NCI-H1436 treated with DMSO at 0.1 percent for 48 hours (cell line): ENCODE measurements at regions not wholly inside any gene's neighbourhood (a gene's known extent, or its start where the extent isn't known, plus 50 kb on each side); places are given as distances from the start of the nearest gene placed in this dataset.

Experiments used
- DNase-seq: peaks from one replicate; lab custom pipeline; 2025; lab: John Stamatoyannopoulos, UW

DNA sequence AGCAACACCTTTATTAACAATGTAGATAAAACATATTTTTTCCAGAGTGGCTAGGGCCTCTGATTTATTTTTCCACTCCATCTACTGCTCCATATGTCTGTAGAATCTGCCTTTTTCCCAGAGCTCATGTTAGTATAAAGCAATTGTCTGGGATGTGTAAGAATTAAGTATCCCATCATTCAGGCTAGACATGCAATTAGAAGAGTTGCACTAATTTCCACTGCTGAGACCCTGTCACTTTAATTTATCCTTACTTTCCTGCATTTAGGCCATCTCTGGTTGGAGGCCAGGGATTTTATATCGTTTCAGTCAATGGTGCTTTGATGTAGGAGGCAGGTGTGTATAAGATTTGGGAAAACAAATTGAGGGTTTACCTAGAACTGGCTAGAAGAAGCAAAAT, 286.1 kb upstream of the POU3F2 start:
- DNase-seq, result no peak

DNA sequence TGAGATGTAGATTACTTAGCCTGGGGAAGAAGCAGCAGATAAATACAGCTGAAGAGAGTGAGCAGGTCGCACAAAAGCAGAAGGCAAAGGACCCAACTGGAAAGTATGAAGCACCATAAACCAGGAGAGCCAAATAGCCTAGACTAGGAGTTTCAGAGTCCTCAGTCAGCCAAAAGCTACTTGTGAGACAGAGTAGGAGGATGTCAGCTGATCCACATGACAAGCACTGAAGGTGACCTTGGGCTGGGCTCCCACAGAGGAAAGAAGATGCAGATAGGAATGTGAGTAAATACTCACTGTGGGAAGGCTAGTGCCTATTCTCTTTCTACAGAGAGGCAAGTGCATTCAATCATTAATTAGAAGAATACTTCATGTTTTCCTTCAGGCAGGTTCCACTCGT, 274.0 kb upstream of the POU3F2 start:
- DNase-seq, result no peak

DNA sequence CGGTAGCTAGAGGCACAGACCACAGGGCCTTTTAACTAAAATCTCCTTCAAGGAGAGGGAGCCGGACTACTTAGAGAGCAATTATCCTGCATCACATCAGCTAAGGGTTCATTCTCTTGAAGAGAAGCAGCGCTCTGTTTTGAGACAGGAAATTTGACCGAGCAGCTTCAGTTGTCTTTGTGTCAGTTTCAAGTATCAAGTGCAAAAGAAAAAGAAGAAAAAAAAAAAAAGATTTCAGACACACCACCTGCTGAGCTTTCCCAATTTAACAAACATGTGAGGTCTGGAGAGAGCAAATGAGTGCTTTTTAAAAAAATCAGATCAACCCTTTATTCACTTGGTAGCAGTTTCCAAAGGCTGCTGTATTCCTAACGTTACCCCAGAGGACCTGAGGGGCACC, 273.5 kb upstream of the POU3F2 start:
- DNase-seq, result no peak

DNA sequence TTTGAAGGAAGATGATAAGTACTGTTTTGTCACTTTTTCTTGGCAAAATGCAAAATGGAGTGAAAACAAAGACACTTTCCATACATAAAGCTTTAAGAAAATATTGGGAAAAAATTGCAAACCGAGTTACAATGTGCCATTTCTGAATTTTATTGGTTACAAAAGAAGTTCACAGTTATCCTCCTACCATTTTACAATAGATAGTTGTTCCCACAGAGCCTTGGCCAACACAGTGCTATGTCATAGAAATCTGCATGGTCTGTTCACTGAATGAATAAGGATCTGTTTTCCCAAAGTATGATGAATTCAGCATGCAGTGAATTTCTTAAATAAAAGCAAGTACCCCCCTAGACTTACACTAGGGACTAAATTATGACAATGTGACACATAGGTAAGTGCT, 268.2 kb upstream of the POU3F2 start:
- no peak for DNase-seq

DNA sequence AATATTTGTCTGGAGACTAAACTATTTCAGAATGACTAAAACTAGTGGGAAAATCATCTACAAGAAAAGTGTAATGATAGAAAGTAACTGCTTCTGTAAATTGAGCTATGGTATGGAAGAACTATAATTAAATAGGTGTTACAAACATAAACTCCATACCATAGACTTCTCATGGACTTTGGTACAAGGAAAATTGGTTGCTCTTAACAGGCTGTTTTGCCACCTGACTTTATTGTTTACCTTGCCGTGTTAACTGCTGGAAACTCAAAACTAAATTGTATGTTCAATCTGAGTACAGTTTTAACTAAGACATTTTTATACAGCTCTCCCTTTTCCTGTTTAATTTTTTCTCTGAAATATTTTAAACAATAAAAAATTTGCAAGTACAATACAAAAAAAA, 261.8 kb upstream of the POU3F2 start:
- no peak for DNase-seq

DNA sequence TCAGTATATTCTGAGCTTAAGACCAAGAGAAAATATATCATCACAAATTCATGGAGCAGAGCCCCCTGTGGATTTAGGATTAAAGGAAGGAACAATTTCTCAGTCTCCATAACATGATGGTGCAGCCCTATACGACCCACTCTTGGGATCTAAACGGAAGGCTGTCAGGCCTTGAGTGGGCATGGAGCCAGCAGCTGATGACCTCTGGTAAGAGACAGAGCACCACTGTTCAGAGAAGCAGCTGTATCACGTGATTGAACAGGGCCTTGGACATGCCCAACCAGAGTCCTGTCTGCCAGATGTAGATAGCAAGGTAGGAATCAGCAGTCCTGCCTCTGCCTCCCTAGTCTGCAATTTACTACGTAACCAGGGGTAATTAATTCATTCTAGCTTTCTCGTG, 259.4 kb upstream of the POU3F2 start:
- DNase-seq, result no peak

DNA sequence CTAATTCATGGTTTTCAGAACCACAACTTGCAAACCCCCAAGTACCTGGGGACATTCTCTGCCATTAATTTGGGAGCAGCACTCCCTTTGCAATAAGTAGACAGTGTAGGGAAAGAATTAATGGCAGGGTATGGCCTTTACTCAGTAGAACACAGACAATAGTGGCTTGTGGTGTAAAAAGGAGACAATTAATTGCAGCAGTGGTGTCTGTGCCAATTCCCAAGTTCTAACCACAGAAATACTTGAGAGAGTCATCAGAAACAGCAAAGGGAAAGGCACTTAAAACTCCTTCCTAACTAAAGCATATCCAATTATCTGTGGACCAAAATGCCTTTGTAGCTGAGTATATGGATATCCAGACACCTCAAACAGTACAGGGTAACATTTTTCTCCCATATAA, 257.6 kb upstream of the POU3F2 start:
- no peak for DNase-seq

DNA sequence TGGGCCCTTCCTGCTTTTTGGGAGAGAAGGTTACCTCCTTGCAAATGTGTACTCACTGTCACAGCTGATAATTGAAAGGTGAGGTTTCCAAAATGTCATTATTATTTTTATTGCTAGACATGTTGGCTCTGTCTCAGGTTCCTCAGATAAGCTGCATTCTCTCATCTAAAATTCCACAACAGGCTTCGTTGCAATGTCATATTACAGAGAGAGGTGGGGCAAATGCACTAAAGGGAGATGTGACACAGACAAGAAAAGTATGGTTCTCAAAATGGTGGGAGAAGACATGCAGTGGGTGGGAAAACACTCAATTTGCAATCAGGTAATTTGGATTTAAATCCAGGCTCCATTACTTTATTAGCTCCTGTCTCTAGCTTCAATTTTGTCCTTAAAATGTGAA, 256.4 kb upstream of the POU3F2 start:
- DNase-seq, result no peak

DNA sequence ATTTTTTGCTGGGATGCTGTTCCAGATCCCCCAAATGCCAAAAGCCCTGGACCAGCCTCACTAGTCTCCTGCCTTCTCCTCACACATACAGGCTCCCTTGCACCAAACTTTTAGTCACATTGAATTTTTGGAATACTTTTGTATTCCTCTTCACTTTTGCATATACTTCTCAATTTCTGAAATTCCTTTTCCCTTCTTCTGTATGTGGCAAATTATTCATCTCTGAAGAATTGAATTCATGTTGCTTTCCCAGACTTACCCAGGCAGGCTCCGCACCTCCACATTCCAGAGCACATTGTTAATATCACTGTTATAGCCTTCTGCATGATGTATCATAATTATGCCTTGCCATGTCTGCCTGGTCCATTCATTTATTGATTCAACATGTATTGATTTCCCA, 255.3 kb upstream of the POU3F2 start:
- DNase-seq, result no peak

DNA sequence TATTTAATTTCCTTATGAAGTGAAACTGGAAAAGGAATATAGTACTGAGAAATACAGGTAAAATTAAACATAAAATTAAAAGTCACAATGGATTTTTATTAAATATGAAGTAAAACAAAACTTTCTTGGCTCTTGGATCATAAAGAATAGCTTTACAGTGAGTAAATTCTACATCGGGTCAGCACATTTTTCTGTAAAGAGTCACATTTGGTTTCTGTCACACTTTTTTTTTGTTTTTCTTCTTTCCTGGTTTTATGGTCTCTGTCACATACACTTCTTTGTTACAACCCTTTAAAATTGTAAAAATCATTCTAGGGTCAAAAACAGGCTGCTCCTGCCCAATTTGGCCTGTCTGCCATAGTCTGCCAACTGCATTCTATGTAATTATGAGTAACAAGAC, 254.4 kb upstream of the POU3F2 start:
- DNase-seq, result no peak

DNA sequence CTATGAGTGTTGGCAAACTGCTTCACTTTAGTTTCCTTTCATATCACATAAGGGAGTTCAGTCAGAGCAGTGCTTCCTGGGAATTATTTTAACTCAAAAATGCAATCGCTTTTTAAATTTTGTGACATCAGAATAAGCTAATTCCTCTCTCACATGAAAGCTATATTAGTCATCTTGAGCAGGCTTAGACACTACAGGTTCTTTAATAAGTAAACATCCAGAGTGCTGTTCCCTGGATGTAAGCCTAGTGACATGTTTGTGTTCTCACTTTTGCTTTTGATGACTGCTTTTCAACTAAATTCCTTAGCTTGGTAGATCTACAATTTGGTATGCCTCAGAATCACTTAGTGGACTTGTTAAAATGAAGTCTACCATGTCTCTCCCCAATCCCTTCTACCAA, 252.7 kb upstream of the POU3F2 start:
- DNase-seq, result no peak

DNA sequence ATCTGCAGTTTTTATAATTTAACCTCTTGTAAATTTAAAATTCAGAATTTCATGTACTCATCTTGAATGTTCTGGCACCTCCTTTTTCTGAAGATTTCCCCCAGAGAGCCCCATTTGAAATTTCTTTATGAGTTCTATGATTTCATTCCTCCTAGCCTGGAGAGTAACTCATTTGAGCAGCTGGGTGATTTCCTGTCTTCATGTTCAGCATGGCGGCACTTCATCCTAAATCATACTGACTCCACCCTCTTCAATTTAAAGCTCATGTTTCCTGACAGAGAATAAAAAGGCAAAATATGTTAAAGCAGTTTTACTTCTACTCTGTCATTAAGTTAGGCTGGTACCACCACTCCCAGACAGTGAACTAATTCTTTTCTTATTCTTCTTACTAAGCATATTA, 250.9 kb upstream of the POU3F2 start:
- no peak for DNase-seq

DNA sequence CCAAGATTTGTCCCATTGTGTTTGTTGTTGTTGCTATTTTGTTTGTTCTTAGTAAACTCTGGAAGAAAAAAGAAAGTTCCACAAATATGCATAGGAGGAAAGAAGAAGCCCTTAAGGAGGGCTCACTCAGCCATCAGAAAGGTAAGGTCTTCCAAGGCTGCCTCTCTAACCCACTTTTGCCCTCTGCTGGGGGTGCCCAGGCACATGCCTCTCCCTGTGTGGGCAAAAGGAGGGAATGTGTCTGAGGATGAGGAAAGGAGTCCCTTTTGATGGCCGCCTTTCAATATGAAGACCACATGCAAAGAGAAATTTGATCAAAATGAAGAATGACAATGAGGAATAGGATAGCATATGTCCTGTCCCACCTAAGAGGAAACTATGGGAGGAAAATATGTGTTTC, 248.2 kb upstream of the POU3F2 start:
- DNase-seq, result no peak

DNA sequence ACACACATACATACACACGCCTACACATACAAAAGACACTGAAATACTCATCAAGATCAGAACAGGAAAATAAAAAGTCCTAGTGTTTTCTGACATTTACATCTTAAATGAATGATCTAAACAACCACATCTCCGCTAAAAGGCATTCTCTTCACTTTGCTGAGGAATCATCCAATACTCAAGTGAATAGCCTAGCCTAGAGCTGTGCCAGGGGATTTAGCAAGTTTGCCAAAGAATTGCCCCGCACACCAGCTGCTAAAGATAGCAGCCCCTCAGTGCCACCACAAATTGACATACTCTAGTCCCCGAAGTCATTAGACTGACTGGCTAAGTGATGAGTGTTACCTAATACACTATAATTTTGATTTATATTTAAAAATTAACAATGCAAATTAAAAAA, 246.8 kb upstream of the POU3F2 start:
- DNase-seq, result no peak

DNA sequence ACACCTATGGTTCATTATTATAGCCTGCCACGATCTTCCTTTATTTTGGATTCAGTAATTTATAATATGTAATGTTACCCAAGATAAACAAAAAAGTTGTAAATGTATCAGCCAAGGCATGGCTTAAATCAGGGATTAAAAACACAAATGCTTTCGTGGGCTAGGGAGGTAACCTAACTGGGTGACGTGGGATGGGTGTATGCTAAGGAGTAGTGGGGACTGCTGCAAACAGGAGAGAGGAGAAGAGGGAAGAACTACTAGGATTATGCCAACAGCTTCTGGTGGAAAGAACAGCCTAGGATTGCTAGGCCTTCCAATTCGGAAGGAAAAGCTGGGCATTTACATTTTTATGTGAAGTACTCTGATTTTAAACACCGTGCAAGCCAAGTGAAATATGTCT, 244.8 kb upstream of the POU3F2 start:
- no peak for DNase-seq

DNA sequence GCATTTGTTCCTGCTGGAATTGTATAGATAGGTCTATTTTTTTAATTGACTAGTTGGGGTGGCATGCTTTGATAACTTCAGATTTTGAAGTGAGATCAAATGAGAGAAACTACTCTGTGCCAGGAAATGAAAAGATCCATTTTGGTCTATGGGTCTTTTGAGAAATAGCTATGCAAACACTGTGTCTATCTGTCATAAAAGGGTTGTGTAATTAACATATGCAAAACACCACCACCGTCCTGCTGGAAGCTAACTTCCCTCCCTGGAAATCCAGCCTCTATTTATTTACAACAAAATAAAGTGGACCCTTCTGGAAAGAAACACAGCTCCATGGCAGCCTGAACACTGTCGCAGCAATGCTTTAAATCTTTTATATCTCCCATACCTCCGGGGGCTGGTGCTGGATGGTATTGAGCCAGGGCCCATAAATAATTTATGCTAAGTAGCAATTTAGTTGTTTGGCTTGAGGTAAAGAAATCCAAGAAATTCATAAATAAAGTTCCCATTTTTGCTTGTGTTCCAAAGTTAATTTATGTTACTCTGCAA, 244.2 kb upstream of the POU3F2 start:
- DNase-seq, result no peak

DNA sequence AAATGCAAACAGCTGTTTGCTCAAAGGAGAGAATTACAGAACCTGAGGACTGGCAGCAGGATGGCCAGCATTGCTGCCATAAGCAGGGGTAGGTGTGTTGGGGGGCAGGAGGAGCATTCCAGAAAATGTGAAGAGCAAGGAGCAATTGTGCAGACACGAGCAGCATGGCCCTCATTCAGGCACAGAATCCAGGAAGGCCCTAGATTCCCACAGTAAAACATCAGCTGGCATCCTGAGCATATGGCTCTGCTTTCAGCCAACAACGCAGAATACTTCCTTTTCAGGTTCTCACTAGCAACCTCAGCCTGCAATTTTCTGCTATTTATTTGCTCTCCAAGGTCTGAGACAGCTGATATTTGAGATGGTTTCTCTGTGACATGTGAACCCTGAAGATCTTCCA, 243.4 kb upstream of the POU3F2 start:
- no peak for DNase-seq

DNA sequence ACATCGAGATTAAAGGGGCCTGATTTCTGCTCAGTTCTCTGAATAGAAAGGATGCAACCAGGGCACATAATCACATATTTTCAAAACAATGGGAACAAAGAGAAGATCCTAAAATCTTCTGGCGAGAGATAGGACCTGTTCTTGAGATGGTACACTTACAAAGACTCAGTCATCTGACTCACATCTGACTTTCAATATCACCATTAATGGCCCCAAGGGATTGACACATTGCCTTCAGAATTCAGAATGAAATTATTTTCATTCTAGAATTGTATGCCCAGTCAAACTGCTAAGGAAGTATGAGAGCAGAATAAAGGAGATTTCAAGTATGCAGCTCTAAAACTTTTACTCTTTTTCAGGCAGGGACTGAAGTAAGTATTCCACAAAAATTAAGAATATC, 240.7 kb upstream of the POU3F2 start:
- no peak for DNase-seq

DNA sequence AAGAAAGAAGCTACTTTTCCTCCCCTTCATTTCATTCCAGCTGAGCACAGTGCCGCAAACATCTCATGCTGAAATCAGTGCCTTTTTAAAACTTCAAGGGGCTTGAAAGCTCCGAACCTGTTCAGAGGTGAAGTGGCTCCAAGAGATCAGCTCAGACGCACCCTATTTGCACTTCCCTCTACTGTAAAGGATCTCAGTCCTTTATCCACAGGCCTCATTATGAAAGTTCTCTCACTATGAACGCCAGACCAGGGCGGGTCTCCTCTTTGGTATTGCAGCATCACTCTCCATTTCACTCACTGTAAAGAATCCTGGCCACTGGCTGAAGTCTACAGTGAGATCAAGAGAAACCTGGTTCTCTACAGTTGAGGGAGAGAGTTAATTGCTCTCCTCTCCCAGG, 232.7 kb upstream of the POU3F2 start:
- no peak for DNase-seq

DNA sequence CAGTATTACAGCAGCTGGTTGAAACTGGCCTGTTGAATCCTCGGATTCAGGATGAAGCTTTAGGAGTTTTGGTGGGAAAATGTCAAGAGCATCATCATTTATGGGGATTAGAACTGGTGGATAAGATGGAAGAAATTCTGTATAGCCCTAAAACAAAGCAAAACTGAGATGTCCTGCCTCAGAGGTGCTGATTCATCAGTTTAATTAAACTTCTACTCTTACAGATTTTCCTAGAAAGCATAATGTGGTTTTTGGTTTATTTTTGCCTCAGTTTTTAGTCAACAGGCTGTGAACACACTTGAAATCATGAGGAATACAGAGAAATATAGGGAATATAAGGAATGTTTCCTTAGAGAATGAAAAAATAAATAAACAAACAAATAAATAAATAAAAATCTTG, 228.7 kb upstream of the POU3F2 start:
- no peak for DNase-seq

DNA sequence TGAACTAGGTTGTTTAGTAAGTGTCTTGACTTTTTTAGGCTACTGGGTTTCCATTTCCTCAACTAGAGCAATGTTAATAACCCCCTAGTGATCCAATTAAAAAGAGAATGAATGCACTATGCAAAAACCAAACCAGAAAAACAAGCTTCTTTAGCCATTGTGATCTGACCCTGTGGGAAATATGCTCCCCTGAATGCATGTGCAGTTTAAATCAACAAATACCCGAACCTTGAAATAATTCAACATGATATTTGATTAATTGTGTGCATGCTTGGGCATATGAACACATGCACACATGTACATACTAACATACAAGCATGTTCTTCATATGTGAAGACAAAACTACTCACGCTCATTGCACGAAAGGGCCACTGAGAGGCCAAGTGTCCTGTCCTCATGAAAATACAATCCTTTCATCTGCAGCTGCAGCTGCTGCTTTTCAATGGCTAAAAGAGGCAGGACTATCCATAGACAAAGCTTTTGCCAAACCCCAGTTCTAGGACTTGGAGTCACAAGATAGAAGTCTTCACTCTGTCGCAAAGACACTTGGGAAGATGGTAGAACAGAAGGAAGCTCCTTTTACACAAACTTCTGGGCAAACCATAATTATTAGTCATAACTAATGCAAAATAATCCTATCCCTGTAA, 207.1 kb upstream of the POU3F2 start:
- DNase-seq, result no peak

DNA sequence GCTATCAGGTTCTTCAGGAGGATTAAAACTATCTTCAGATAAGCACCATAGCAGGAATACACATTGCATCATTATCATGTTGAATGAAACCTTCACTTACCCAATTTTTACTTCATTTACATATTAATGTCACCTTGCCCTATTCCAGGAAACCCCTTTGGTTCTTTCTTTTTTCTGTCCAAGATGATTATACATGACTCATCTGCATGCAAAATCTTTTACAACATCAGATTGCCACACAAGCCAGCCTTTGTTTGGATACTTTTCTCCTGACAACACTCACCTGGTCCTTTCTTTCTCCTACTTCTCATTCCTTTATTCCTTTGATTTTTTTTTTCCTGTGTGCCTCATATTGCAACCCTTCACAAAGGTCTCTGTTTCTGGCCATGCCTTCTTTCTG, 200.5 kb upstream of the POU3F2 start:
- DNase-seq, result no peak

DNA sequence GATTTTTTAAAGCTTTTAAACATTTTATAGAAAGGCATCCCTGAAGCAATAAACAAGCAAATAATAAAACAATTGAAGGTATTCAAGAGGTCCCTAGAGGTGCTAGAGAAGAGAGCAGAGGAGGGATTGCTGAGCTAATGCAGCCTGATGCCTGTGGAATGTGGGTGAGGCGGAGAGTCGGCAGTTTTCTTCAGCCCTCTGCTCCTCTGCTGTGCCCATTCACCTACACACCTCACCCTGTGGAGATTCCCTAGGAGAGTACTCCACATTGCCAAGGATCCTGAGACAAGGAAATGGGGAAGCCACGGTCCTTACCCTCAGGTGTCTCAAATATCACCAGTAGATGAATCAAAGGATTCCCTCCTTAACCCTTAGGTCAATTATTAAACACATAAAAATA, 199.8 kb upstream of the POU3F2 start:
- DNase-seq, result no peak

DNA sequence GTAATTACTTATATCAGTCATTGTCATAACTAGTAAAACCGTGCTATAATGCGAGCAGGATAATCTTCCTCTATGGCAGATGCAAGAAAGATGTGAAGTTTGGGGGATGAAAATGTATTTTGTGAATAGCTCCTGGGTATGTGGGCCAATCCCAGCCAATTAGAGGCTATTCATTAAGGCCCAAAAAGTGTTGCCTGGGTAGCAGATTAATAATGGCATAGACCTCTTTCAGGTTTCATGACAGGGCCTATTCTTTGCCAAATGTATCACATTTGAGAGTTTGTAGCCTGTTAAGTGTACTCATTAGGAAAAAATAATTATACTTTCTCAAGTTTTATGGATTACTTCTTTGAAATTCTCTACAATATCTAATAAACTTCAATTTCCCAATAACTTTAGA, 199.2 kb upstream of the POU3F2 start:
- DNase-seq, result no peak

DNA sequence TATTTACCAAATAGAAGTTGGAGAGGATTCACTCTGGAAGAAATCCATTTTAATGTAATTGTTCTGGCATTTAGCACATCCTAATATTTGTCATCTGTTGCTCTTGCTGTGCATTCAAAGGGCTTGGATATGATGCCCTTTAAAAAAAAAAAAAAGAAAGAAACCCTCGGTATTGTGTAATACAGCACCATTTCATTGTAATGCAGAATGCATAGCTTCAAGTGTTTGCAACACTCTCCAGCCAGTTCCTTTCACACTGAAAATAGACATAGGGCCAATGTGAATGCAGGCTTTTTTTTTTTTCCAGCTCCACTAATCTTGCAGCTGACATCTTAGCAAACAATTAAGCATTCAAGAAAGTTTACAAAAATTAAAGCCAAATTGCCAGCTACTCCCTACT, 197.4 kb upstream of the POU3F2 start:
- no peak for DNase-seq
